ENCODE measurements at regions not wholly inside any gene's neighbourhood (a gene's known extent, or its start where the extent isn't known, plus 50 kb on each side); places are given as distances from the start of the nearest gene placed in this dataset.

DNA sequence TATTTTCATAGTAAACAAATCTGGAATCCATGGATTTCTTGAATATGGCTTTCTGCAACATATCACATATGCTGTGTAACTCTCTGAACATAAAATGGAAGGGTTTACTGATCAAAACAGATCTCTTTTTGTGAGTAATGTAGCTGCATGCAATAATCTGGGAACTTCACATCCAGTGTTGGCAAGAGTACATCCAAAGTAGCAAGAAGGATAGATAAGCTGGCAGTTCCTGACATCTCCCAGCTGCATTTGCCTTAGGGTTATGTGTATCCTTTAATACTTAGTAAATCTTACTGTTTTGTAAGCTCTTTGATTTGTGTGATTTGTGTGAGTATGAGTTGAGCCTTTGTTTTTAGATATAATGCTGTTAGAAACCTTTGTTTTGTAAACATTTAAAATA lies 280.4 kb upstream of the CNTN5 start:
- TF ChIP-seq POLR2A (IDR thresholded peaks at IDR 0.05; ENCODE audit: low read depth, low read length) (no peak), RFX5 (IDR thresholded peaks at IDR 0.05; ENCODE audit: low read depth, low read length) (no peak), ETV6 (conservative IDR thresholded peaks at IDR 0.05 in 1 of 2, IDR thresholded peaks at IDR 0.05 in 1 of 2; ENCODE audit: borderline replicate concordance in 1 of 2, low read depth in 1 of 2) (no peak)
- TF ChIP-seq, protein P1, sequence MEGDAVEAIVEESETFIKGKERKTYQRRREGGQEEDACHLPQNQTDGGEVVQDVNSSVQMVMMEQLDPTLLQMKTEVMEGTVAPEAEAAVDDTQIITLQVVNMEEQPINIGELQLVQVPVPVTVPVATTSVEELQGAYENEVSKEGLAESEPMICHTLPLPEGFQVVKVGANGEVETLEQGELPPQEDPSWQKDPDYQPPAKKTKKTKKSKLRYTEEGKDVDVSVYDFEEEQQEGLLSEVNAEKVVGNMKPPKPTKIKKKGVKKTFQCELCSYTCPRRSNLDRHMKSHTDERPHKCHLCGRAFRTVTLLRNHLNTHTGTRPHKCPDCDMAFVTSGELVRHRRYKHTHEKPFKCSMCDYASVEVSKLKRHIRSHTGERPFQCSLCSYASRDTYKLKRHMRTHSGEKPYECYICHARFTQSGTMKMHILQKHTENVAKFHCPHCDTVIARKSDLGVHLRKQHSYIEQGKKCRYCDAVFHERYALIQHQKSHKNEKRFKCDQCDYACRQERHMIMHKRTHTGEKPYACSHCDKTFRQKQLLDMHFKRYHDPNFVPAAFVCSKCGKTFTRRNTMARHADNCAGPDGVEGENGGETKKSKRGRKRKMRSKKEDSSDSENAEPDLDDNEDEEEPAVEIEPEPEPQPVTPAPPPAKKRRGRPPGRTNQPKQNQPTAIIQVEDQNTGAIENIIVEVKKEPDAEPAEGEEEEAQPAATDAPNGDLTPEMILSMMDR (IDR thresholded peaks at IDR 0.05 in 2 of 3, conservative IDR thresholded peaks at IDR 0.05 in 1 of 3; ENCODE audit: control insufficient read depth in 2 of 3, extremely low read depth in 1 of 3, insufficient read depth in 1 of 3, low read depth in 3 of 3, low read length in 3 of 3): no peak
- TF ChIP-seq, protein P2, sequence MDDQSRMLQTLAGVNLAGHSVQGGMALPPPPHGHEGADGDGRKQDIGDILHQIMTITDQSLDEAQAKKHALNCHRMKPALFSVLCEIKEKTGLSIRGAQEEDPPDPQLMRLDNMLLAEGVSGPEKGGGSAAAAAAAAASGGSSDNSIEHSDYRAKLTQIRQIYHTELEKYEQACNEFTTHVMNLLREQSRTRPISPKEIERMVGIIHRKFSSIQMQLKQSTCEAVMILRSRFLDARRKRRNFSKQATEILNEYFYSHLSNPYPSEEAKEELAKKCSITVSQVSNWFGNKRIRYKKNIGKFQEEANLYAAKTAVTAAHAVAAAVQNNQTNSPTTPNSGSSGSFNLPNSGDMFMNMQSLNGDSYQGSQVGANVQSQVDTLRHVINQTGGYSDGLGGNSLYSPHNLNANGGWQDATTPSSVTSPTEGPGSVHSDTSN (IDR thresholded peaks at IDR 0.05; ENCODE audit: insufficient replicate concordance, low read depth, low read length): no peak

Measured in GM12878 (cell line).